ENCODE measurements at regions not wholly inside any gene's neighbourhood (a gene's known extent, or its start where the extent isn't known, plus 50 kb on each side); places are given as distances from the start of the nearest gene placed in this dataset.
A peak's percentile ranks its signal among the peaks of the same experiment; 100 is the strongest.

GRCh38 chr10:104563548-104563947 lies 77.5 kb upstream of the SORCS3 start:
- intact Hi-C loops (cut with DNase I), result no loop called here
- ATAC-seq (no peak), DNase-seq (ENCODE audit: low spot score) (no peak)

DNA sequence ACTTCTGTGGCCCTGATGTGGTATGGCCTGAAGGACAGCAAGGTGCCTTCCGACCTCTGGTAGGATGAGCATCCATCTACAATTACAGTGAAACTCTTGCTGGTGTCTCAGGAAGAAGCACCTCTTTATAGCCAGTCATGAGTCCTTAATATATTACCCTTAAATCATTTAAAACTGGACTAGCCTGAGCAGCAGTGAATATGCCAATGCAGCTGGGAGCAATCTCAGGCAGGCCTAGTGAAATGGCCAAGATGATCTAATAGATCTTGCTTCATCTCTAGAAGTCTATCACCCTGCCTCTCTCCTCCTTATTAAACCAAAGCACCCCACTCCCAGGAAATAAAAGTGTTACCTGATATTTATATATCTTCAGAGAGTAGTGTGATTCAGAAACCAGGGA lies 66.7 kb upstream of the SORCS3 start:
- intact Hi-C loops (cut with DNase I), result no loop called here
- ATAC-seq (no peak), DNase-seq (ENCODE audit: low spot score) (no peak)

GRCh38 chr10:104574838-104575237 lies 66.3 kb upstream of the SORCS3 start:
- intact Hi-C loops (cut with DNase I), result no loop called here
- no peak for DNase-seq (ENCODE audit: low spot score)
- ATAC-seq, result no peak

- intact Hi-C loops (cut with DNase I), result no loop called here
- ATAC-seq, result no peak
- DNase-seq (ENCODE audit: low spot score), result no peak
Observed at GRCh38 chr10:104576611-104577010, 64.5 kb upstream of the SORCS3 start.

DNA sequence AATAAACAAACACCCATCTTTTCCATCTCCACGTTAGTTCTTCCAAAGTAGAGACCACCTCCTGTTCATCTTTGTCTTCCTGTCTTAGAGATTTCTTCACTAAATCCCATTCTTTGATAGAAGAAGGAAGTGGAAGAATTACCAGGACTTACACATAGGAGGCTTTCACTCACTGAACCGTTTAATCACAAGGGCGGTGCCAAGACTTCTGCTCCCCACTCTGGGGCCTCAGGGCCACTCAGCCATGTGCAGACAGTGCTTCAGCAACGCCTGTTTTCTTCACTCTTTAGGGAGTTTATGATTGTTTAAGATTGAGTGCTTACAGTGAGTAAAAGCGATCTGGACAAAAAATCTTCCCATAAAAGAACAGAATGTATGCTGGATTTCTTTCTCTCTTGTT lies 63.9 kb upstream of the SORCS3 start:
- ATAC-seq (no peak), DNase-seq (ENCODE audit: low spot score) (no peak)
- intact Hi-C loops (cut with DNase I), result no loop called here

DNA sequence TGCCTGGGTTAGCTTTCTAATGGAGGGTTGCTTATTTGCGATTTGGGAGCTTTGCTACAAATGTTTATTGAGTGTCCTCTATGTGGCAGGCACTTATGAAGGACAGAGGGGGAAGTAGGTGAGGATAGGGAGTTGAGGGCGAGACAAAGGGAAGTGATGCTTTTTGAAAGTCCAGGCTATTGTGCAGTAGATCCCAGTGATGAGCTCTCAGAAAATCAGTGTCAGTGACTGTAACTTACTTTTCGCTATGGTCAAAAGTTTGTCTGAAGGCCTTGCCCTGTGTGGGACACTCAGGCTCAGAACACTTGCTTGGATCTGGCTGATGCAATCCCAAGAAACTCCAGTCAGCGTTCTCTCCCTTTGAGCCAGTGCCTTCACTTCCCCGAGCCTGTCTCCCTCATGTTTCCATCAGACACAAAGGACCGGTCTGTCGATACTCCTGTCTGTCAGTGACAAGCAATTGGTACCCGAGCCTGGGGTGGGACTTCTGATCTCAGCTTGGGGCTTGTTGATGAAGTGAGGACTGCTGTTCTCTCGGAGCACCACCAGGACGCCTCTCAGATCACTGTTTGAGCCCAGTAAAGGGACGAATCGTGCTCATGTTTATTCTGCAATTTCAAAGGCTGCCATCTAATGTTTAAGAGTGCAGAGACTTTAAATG lies 63.1 kb upstream of the SORCS3 start:
- ATAC-seq (no peak), DNase-seq (ENCODE audit: low spot score) (no peak)
- intact Hi-C loops (cut with DNase I), result no loop called here

GRCh38 chr10:104578671-104579070 lies 62.4 kb upstream of the SORCS3 start:
- DNase-seq (ENCODE audit: low spot score), result no peak
- no peak for ATAC-seq
- intact Hi-C loops (cut with DNase I), result loop anchor here (1.0 kb wide), 1 partner anchor 18 kb away; no protein-coding TSS in a partner anchor

- no peak for ATAC-seq
- intact Hi-C loops (cut with DNase I), result loop anchor here (1.0 kb wide), 1 partner anchor 19 kb away; no protein-coding TSS in a partner anchor
- DNase-seq (ENCODE audit: low spot score), result no peak
Observed at GRCh38 chr10:104579136-104579535, 62.0 kb upstream of the SORCS3 start.

DNA sequence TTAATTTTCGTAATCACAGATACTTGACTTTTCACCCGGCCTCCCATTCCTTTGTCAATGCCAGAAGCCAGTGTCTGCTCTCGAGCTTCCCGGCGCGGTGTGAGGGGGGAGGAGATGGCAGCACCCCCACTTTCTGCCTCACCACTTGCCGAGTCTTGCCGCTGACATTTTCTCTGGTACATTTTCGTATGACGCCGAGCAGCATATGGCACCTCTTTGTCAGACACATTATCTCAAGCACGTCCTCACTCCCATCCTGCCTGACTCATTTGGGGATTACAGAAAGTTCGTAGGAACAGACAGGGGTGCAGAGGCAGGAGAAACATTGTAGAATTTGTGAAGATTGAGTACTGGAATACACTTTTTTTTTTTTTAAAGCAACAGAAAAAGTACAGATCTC lies 60.8 kb upstream of the SORCS3 start:
- ATAC-seq (no peak), DNase-seq (ENCODE audit: low spot score) (no peak)
- intact Hi-C loops (cut with DNase I), result no loop called here

- peak; percentile 80 for ATAC-seq
- intact Hi-C loops (cut with DNase I), result no loop called here
Observed at GRCh38 chr10:104580774-104581675, 60.1 kb upstream of the SORCS3 start.

GRCh38 chr10:104581884-104582601 lies 59.0 kb upstream of the SORCS3 start:
- intact Hi-C loops (cut with DNase I), result no loop called here
- no peak for DNase-seq (ENCODE audit: low spot score)
- ATAC-seq, result no peak

More at GRCh38 chr10:104580774-104581675, 60.1 kb upstream of the SORCS3 start:
- peak; percentile 86 for DNase-seq (ENCODE audit: low spot score)

DNA sequence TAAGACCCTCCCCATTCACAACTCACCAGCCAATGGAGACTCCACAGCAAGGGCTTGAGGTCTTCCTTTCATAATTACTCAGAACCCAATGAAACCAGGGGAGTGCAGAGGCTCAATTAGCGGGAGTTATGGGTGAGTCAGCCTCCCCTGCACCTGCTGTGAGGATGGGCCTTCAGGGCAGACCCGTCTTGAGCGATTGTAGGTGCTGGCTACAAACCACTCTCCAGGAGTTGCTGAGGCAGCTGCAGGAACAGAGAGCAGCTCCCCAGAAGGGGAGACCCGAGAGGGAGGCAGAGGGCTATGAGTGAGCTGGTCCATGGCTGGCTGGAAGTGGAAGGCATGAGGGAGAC lies 58.5 kb upstream of the SORCS3 start:
- no peak for ATAC-seq
- intact Hi-C loops (cut with DNase I), result no loop called here

GRCh38 chr10:104582966-104583365 lies 58.1 kb upstream of the SORCS3 start:
- intact Hi-C loops (cut with DNase I), result no loop called here
- ATAC-seq (no peak), DNase-seq (ENCODE audit: low spot score) (no peak)

More for the DNA sequence above, 58.5 kb upstream of the SORCS3 start:
- DNase-seq (ENCODE audit: low spot score), result no peak

DNA sequence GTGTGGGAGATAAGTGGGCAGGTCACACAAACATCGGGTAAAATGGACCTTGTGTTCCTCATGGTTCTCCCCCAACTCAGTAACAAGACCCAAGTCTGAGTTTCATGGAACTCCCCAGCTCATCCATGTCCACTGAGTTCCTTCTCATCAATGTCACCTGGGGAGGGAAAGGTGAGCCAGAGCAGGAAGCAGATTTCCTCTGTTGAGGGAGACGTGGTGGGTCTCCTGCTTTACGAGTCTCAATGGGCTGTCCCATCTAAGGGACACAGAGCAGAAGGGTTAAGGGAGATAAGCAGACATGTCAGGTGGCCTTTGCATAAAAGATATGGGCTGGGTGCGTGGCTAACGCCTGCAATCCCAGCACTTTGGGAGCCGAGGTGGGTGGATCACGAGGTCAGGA lies 56.5 kb upstream of the SORCS3 start:
- intact Hi-C loops (cut with DNase I), result no loop called here
- ATAC-seq (no peak), DNase-seq (ENCODE audit: low spot score) (no peak)

GRCh38 chr10:104587751-104588150 lies 53.3 kb upstream of the SORCS3 start:
- intact Hi-C loops (cut with DNase I), result no loop called here
- ATAC-seq, result no peak
- no peak for DNase-seq (ENCODE audit: low spot score)

- DNase-seq (ENCODE audit: low spot score) (no peak), ATAC-seq (no peak)
- intact Hi-C loops (cut with DNase I), result no loop called here
Observed at GRCh38 chr10:104589431-104589830, 51.7 kb upstream of the SORCS3 start.

DNA sequence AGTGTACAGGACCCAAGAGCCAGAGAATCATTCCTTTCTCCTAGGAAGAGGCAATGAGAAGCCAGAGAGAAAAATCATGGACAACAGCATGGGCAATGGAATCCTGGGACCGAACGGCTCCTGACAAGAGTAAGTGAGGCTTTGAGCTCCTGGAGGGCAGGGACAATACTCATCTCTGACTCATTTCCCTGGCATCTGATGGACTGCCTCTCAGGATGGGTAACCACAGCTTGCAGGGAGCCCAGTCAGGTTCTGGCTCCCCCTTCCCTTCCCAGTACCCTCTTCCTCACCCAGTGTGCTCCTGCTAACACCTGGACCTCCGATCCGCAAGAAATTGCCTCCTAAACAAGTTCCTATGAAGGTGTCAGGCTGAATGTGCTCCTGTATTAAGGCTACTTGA lies 51.2 kb upstream of the SORCS3 start:
- DNase-seq (ENCODE audit: low spot score) (no peak), ATAC-seq (no peak)
- intact Hi-C loops (cut with DNase I), result no loop called here

All from sciatic nerve (tissue), 2 donors.